ENCODE measurements at regions not wholly inside any gene's neighbourhood (a gene's known extent, or its start where the extent isn't known, plus 50 kb on each side); places are given as distances from the start of the nearest gene placed in this dataset.

GRCh38 chr11:32259641-32260081 lies 168.8 kb downstream of the RCN1 start (continued):
- no peak for TF ChIP-seq REST (IDR thresholded peaks at IDR 0.05; ENCODE audit: unreplicated experiment)

- Histone ChIP-seq H3K4me2 (no peak overlapping the region; the same call in 1 of the 2 replicates), H3K27me3 (ENCODE audit: insufficient read depth) (no peaks in the 10 kb centered on the region), H3K9me2 (ENCODE audit: insufficient read depth) (no peaks in the 10 kb centered on the region), H3K4me1 (ENCODE audit: insufficient read depth) (peaks cover 7% of the 10 kb centered on the region; the same call in 1 of the 2 replicates), H2AFZ (no peak overlapping the region), H3K79me2 (replicated peaks; ENCODE audit: insufficient read depth) (no peaks in the 10 kb centered on the region), H3K4me3 (no peak overlapping the region), H3F3A (replicated peaks; ENCODE audit: low read depth) (no peaks in the 10 kb centered on the region), H4K20me1 (replicated peaks; ENCODE audit: insufficient read depth) (no peaks in the 10 kb centered on the region), H3K27ac (ENCODE audit: low read depth) (no peak overlapping the region), H3K36me3 (ENCODE audit: insufficient read depth) (no peaks in the 10 kb centered on the region)
- Mint-ChIP-seq H3K36me3 (ENCODE audit: low read depth) (no peaks in the 10 kb centered on the region), H3K27ac (no peak overlapping the region), H3K27me3 (ENCODE audit: insufficient read depth, low read depth, poor library complexity) (peaks cover 13% of the 10 kb centered on the region), H3K4me1 (peaks cover 15% of the 10 kb centered on the region), H3K9me3 (peaks cover 6% of the 10 kb centered on the region; the same call in 1 of the 3 replicates), H3K4me3 (no peak overlapping the region)
- ATAC-seq (peak; percentile 61), DNase-seq (ENCODE audit: low spot score) (peak; percentile 28)
- TF ChIP-seq ETS1 (IDR thresholded peaks at IDR 0.05), result no peak
- no peak for TF ChIP-seq EZH2phosphoT487 (IDR thresholded peaks at IDR 0.05; ENCODE audit: unreplicated experiment)
- no peak for TF ChIP-seq EZH2 (IDR thresholded peaks at IDR 0.05; ENCODE audit: low read depth, unreplicated experiment)
- TF ChIP-seq REST (IDR thresholded peaks at IDR 0.05; ENCODE audit: unreplicated experiment), result no peak
- TF ChIP-seq ZNF114 (CRISPR knock-in tag; IDR thresholded peaks at IDR 0.05), result no peak
- TF ChIP-seq CTCF (conservative IDR thresholded peaks at IDR 0.05; ENCODE audit: low read depth in 2 of 2), result no peak
- no peak for TF ChIP-seq STAT1 (IDR thresholded peaks at IDR 0.05; ENCODE audit: unreplicated experiment)
- TF ChIP-seq POLR2AphosphoS5 (IDR thresholded peaks at IDR 0.05; ENCODE audit: low read depth), result no peak
- TF ChIP-seq NANOG (IDR thresholded peaks at IDR 0.05; ENCODE audit: borderline replicate concordance), result no peak
- no peak for TF ChIP-seq JUNB (IDR thresholded peaks at IDR 0.05; ENCODE audit: unreplicated experiment)
- no peak for TF ChIP-seq CREB1 (CRISPR knock-in tag; IDR thresholded peaks at IDR 0.05; ENCODE audit: low read depth)
- no peak for TF ChIP-seq ZNF331 (CRISPR knock-in tag; IDR thresholded peaks at IDR 0.05; ENCODE audit: low read depth)
Measured at GRCh38 chr11:32262367-32262766, 171.5 kb downstream of the RCN1 start.

Measured in GM23338 (cell line).